Ishikawa (cell line): ENCODE measurements at regions not wholly inside any gene's neighbourhood (a gene's known extent, or its start where the extent isn't known, plus 50 kb on each side); places are given as distances from the start of the nearest gene placed in this dataset.

Experiments used
- CEBPB ChIP-seq: IDR thresholded peaks from 2 replicates; pipeline ENCODE4 v1.6.1; 2012
- CREB1 ChIP-seq: IDR thresholded peaks from 2 replicates; pipeline ENCODE4 v1.6.1; 2012; ENCODE audit warnings: low read depth
- EGR1 ChIP-seq: IDR thresholded peaks from 2 replicates; pipeline ENCODE4 v1.6.1; 2012
- EP300 ChIP-seq: IDR thresholded peaks from 2 replicates; pipeline ENCODE4 v1.6.1; 2012; ENCODE audit warnings: borderline replicate concordance
- FOXM1 ChIP-seq: IDR thresholded peaks from 2 replicates; pipeline ENCODE4 v1.6.1; 2012; ENCODE audit warnings: low read depth, borderline replicate concordance
- MAX ChIP-seq: IDR thresholded peaks from 2 replicates; pipeline ENCODE4 v1.6.1; 2012
- NFIC ChIP-seq: IDR thresholded peaks from 2 replicates; pipeline ENCODE4 v1.6.1; 2012
- RAD21 ChIP-seq: IDR thresholded peaks from 2 replicates; pipeline ENCODE4 v1.6.1; 2012; ENCODE audit warnings: low read depth
- REST ChIP-seq: IDR thresholded peaks from 2 replicates; pipeline ENCODE4 v1.6.1; 2012; ENCODE audit warnings: low read depth, mild to moderate bottlenecking
- TAF1 ChIP-seq: IDR thresholded peaks from 2 replicates; pipeline ENCODE4 v1.6.1; 2012; ENCODE audit warnings: low read depth, mild to moderate bottlenecking
- TCF12 ChIP-seq: IDR thresholded peaks from 2 replicates; pipeline ENCODE4 v1.6.1; 2012; ENCODE audit warnings: low read depth
- TEAD4 ChIP-seq: IDR thresholded peaks from 2 replicates; pipeline ENCODE4 v1.6.1; 2012
- USF1 ChIP-seq: IDR thresholded peaks from 2 replicates; pipeline ENCODE4 v1.6.1; 2012
- YY1 ChIP-seq: IDR thresholded peaks from 2 replicates; pipeline ENCODE4 v1.6.1; 2012; ENCODE audit warnings: low read depth
- ZBTB7A ChIP-seq: IDR thresholded peaks from 2 replicates; pipeline ENCODE4 v1.6.1; 2012; ENCODE audit warnings: low read depth

- TF ChIP-seq TEAD4, result no peak
- no peak for TF ChIP-seq TCF12
- TF ChIP-seq EGR1, result no peak
- TF ChIP-seq FOXM1, result no peak
- no peak for TF ChIP-seq CEBPB
- TF ChIP-seq YY1, result no peak
- TF ChIP-seq REST, result no peak
- no peak for TF ChIP-seq MAX
- no peak for TF ChIP-seq ZBTB7A
- TF ChIP-seq NFIC, result no peak
- TF ChIP-seq EP300, result no peak
- TF ChIP-seq RAD21, result no peak
- no peak for TF ChIP-seq CREB1
- no peak for TF ChIP-seq USF1
These were observed 398.5 kb downstream of the FSCB start for GRCh38 chr14:44108601-44109000.

- TF ChIP-seq RAD21, result no peak
- TF ChIP-seq REST, result no peak
These were observed 399.9 kb downstream of the FSCB start for GRCh38 chr14:44107156-44107555.

- TF ChIP-seq TEAD4 (no peak), CREB1 (no peak), TCF12 (no peak), REST (no peak), USF1 (no peak), EGR1 (no peak), NFIC (no peak), MAX (no peak), YY1 (no peak), RAD21 (no peak), CEBPB (no peak), FOXM1 (no peak), ZBTB7A (no peak)
These were observed 407.2 kb downstream of the FSCB start for GRCh38 chr14:44099743-44100488.

- TF ChIP-seq TAF1 (no peak), NFIC (no peak), YY1 (no peak), RAD21 (no peak), CREB1 (no peak), ZBTB7A (no peak), TCF12 (no peak), EP300 (no peak), MAX (no peak), USF1 (no peak), EGR1 (no peak), TEAD4 (no peak), FOXM1 (no peak), CEBPB (no peak), REST (no peak)
These were observed 425.9 kb downstream of the FSCB start for GRCh38 chr14:44081146-44081545.
